Neuron (in vitro differentiated cells): ENCODE measurements at regions not wholly inside any gene's neighbourhood (a gene's known extent, or its start where the extent isn't known, plus 50 kb on each side); places are given as distances from the start of the nearest gene placed in this dataset.
"Not testable (repeated sequence)": the region's sequence is repeated elsewhere in the genome, so short reads cannot be mapped to it uniquely, and the experiment has no call there.

Experiments used
- H2AFZ ChIP-seq: one replicate; pipeline ENCODE4 v1.6.1; 2013; ENCODE audit warnings: low read depth, mild to moderate bottlenecking, inconsistent platforms, low read length, moderate library complexity
- H3K27me3 ChIP-seq: one replicate; pipeline ENCODE4 v1.6.1; 2013; ENCODE audit warnings: low read length; ENCODE audit not compliant: insufficient read depth
- H3K36me3 ChIP-seq: one replicate; pipeline ENCODE4 v1.6.1; 2013; ENCODE audit warnings: low read length; ENCODE audit not compliant: insufficient read depth
- H3K4me1 ChIP-seq: one replicate; pipeline ENCODE4 v1.6.1; 2013; ENCODE audit warnings: low read length; ENCODE audit not compliant: insufficient read depth
- H3K4me3 ChIP-seq: 2 replicates; pipeline ENCODE4 v1.5.1; 2013; ENCODE audit warnings: mild to moderate bottlenecking, low read length, moderate library complexity
- H3K9me3 ChIP-seq: one replicate; pipeline ENCODE4 v1.6.1; 2013; ENCODE audit warnings: low read length

GRCh38 chr11:67940440-67940839 is 63.5 kb downstream of the UNC93B1 start:
- not testable (repeated sequence) for H3K9me3 ChIP-seq, H3K4me1 ChIP-seq, H3K4me3 ChIP-seq, H2AFZ ChIP-seq, H3K36me3 ChIP-seq, H3K27me3 ChIP-seq

- not testable (repeated sequence) for H3K27me3 ChIP-seq, H3K4me3 ChIP-seq, H3K4me1 ChIP-seq, H2AFZ ChIP-seq, H3K9me3 ChIP-seq, H3K36me3 ChIP-seq
These were observed 64.9 kb downstream of the UNC93B1 start for GRCh38 chr11:67938964-67939363.

GRCh38 chr11:67938371-67938770 is 65.5 kb downstream of the UNC93B1 start:
- H3K4me3 ChIP-seq, H3K27me3 ChIP-seq, H3K4me1 ChIP-seq, H3K36me3 ChIP-seq, H3K9me3 ChIP-seq, H2AFZ ChIP-seq: not testable (repeated sequence)

- not testable (repeated sequence) for H3K27me3 ChIP-seq, H3K4me1 ChIP-seq, H2AFZ ChIP-seq, H3K4me3 ChIP-seq, H3K9me3 ChIP-seq, H3K36me3 ChIP-seq
These were observed 80.3 kb downstream of the UNC93B1 start for GRCh38 chr11:67923565-67923964.

- H2AFZ ChIP-seq, H3K9me3 ChIP-seq, H3K36me3 ChIP-seq, H3K4me1 ChIP-seq, H3K27me3 ChIP-seq, H3K4me3 ChIP-seq: not testable (repeated sequence)
These were observed 83.4 kb downstream of the UNC93B1 start for GRCh38 chr11:67920546-67920945.

- H3K27me3 ChIP-seq = not testable (repeated sequence)
These were observed 91.7 kb downstream of the UNC93B1 start for GRCh38 chr11:67912184-67912583.

DNA sequence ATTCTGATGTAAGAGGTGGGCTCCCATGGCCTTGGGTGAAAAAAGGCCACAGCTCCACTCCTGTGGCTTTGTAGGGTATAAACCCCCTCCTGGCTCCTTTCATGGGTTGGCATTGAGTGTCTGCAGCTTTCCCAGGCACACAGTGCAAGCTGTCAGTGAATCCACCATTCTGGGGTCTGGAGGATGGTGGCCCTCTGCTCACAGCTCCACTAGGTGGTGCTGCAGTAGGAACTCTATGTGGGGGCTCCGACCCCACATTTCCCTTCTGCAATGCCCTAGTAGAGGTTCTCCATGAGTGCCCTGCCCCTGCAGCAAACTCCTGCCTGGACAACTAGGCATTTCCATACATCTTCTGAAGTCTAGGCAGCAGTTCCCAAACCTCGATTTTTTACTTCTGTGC is 92.7 kb downstream of the UNC93B1 start:
- H2AFZ ChIP-seq = not testable (repeated sequence)

More at GRCh38 chr11:67912184-67912583, 91.7 kb downstream of the UNC93B1 start:
- not testable (repeated sequence) for H3K4me1 ChIP-seq, H3K9me3 ChIP-seq, H3K36me3 ChIP-seq, H2AFZ ChIP-seq, H3K4me3 ChIP-seq

DNA sequence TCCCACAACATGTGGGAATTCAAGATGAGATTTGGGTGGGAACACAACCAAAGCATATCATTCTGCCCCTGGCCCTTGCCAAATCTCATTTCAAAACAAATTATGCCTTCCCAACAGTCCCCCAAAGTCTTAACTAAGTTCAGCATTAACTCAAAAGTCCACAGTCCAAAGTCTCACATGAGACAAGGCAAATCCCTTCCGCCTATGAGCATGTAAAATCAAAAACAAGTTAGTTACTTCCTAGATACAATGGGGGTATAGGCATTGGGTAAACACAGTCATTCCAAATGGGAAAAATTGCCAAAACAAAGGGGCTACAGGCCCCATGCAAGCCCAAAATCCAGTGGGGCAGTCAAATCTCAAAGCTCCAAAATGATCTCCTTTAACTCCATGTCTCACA is 93.1 kb downstream of the UNC93B1 start:
- not testable (repeated sequence) for H3K4me3 ChIP-seq, H3K36me3 ChIP-seq, H3K9me3 ChIP-seq, H2AFZ ChIP-seq, H3K27me3 ChIP-seq, H3K4me1 ChIP-seq

More for the DNA sequence above, 92.7 kb downstream of the UNC93B1 start:
- H3K27me3 ChIP-seq, H3K36me3 ChIP-seq, H3K9me3 ChIP-seq, H3K4me3 ChIP-seq, H3K4me1 ChIP-seq: not testable (repeated sequence)

GRCh38 chr11:67906969-67907368 is 96.9 kb downstream of the UNC93B1 start:
- H2AFZ ChIP-seq, H3K9me3 ChIP-seq, H3K27me3 ChIP-seq, H3K4me3 ChIP-seq, H3K36me3 ChIP-seq, H3K4me1 ChIP-seq: not testable (repeated sequence)

GRCh38 chr11:67899462-67899861 is 104.4 kb downstream of the UNC93B1 start:
- not testable (repeated sequence) for H3K9me3 ChIP-seq, H3K27me3 ChIP-seq, H3K4me1 ChIP-seq, H2AFZ ChIP-seq, H3K36me3 ChIP-seq, H3K4me3 ChIP-seq

GRCh38 chr11:67893487-67893886 is 110.4 kb downstream of the UNC93B1 start:
- not testable (repeated sequence) for H2AFZ ChIP-seq, H3K9me3 ChIP-seq, H3K27me3 ChIP-seq, H3K4me1 ChIP-seq, H3K4me3 ChIP-seq, H3K36me3 ChIP-seq

DNA sequence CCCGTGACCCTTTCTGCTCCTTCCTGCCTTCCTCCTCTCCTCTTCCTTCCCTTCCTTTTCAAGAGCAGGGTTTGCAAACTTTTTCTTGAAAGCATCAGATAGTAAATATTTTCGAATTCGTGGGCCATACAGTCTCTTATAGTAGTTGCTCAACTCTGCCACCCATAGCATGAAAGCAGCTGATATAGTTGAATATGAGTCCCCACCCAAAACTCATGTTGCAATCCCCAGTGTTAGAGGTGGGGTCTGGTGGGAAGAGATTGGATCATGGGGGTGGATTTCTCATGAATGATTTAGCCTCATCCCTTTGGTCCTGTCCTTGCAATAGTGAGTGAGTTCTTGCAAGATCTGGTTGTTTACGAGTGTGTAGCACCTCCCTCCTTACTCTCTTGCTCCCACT is 114.3 kb downstream of the UNC93B1 start:
- H3K4me3 ChIP-seq, H2AFZ ChIP-seq, H3K4me1 ChIP-seq, H3K36me3 ChIP-seq, H3K9me3 ChIP-seq, H3K27me3 ChIP-seq: not testable (repeated sequence)

GRCh38 chr11:67888056-67888455 is 115.8 kb downstream of the UNC93B1 start:
- H3K27me3 ChIP-seq, H3K4me3 ChIP-seq, H3K4me1 ChIP-seq, H2AFZ ChIP-seq, H3K9me3 ChIP-seq, H3K36me3 ChIP-seq: not testable (repeated sequence)

DNA sequence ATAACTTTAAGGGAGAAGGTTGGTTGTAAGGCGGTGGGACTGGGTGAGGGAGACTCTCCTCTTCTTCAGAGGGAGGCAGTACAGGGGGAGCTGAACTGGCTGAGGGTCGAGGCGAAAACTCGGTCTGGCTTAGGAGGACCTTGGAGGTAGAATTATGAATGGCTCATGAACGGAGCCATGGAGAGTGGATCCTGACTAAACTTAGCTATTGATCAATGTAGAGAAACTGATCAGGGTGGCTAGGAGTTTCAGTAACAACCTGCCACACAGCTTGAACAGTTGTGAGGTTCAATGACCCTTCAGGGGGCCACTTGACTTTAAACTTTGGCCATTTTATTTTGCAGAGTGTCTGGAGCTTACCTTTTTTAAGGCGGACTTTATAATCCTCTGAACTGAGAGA is 117.2 kb downstream of the UNC93B1 start:
- not testable (repeated sequence) for H3K27me3 ChIP-seq, H2AFZ ChIP-seq, H3K4me1 ChIP-seq, H3K4me3 ChIP-seq, H3K36me3 ChIP-seq, H3K9me3 ChIP-seq

- not testable (repeated sequence) for H3K4me1 ChIP-seq, H3K4me3 ChIP-seq, H3K36me3 ChIP-seq, H3K27me3 ChIP-seq, H3K9me3 ChIP-seq, H2AFZ ChIP-seq
These were observed 117.7 kb downstream of the UNC93B1 start for GRCh38 chr11:67886207-67886606.
